ENCODE measurements at regions not wholly inside any gene's neighbourhood (a gene's known extent, or its start where the extent isn't known, plus 50 kb on each side); places are given as distances from the start of the nearest gene placed in this dataset.

- H3K36me3 Mint-ChIP-seq = no peaks in the 10 kb centered on the region
- no peak overlapping the region for H3K27ac Mint-ChIP-seq
- no peaks in the 10 kb centered on the region for H3K4me1 Mint-ChIP-seq
- DNase-seq = no peak
- H3K4me3 Mint-ChIP-seq = no peak overlapping the region
- H3K9me3 Mint-ChIP-seq = peaks cover 2% of the 10 kb centered on the region
- peaks cover 19% of the 10 kb centered on the region for H3K27me3 Mint-ChIP-seq
Measured at GRCh38 chr20:58143531-58143930, 84.9 kb downstream of the ANKRD60 start.

GRCh38 chr20:58142843-58143185, 85.6 kb downstream of the ANKRD60 start:
- Mint-ChIP-seq H3K27me3 (peaks cover 16% of the 10 kb centered on the region), H3K27ac (no peak overlapping the region), H3K36me3 (no peaks in the 10 kb centered on the region), H3K4me3 (no peak overlapping the region), H3K4me1 (no peaks in the 10 kb centered on the region), H3K9me3 (peaks cover 2% of the 10 kb centered on the region)
- no peak for DNase-seq

GRCh38 chr20:58141971-58142842, 86.2 kb downstream of the ANKRD60 start:
- Mint-ChIP-seq H3K36me3 (no peaks in the 10 kb centered on the region), H3K4me1 (no peaks in the 10 kb centered on the region), H3K4me3 (no peak overlapping the region), H3K27ac (no peak overlapping the region), H3K27me3 (peaks cover 18% of the 10 kb centered on the region), H3K9me3 (no peaks in the 10 kb centered on the region)
- no peak for DNase-seq

GRCh38 chr20:58141496-58141895, 87.0 kb downstream of the ANKRD60 start:
- no peak for DNase-seq
- H3K9me3 Mint-ChIP-seq = no peaks in the 10 kb centered on the region
- no peaks in the 10 kb centered on the region for H3K4me1 Mint-ChIP-seq
- H3K36me3 Mint-ChIP-seq = no peaks in the 10 kb centered on the region
- H3K27me3 Mint-ChIP-seq = peaks cover 18% of the 10 kb centered on the region
- no peak overlapping the region for H3K27ac Mint-ChIP-seq
- no peak overlapping the region for H3K4me3 Mint-ChIP-seq

DNA sequence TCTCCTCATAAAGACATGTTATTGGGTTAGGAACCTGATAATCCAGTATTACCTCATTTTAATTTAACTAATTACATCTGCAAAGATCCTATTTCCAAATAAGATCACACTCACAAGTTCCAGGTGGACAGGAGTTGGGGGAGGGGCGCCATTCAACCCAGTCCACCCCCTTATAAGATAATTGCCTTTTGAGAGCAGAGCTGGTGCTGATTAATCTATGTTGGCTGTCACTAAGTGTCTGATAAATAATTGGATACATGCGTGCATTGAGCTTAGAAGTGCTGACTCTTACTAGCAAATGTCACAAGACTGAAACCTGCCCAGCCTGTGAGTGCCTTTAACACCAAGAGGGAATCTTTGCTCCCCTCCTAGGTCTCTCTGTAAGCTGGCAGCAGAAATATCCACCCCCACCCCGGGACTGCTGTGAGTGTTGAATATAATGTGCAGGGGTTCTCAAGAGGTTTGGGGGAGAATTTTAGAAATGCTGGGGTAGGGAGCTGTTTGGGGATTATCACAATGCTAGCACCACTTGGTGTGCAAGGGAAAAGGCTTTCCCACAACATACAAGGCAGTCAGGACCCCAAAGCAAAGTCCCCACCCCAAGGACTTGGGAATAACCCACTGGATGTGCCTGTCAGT, 87.5 kb downstream of the ANKRD60 start:
- Mint-ChIP-seq H3K27ac (no peak overlapping the region), H3K36me3 (no peaks in the 10 kb centered on the region), H3K4me1 (no peaks in the 10 kb centered on the region), H3K9me3 (no peaks in the 10 kb centered on the region), H3K4me3 (no peak overlapping the region), H3K27me3 (peaks cover 18% of the 10 kb centered on the region)
- no peak for DNase-seq

GRCh38 chr20:58139849-58140786, 88.3 kb downstream of the ANKRD60 start:
- H3K4me1 Mint-ChIP-seq = no peaks in the 10 kb centered on the region
- H3K27me3 Mint-ChIP-seq = peaks cover 22% of the 10 kb centered on the region
- H3K27ac Mint-ChIP-seq = no peak overlapping the region
- H3K4me3 Mint-ChIP-seq = no peak overlapping the region
- H3K36me3 Mint-ChIP-seq = no peaks in the 10 kb centered on the region
- H3K9me3 Mint-ChIP-seq = no peaks in the 10 kb centered on the region
- DNase-seq = no peak

- H3K36me3 Mint-ChIP-seq = no peaks in the 10 kb centered on the region
- no peak overlapping the region for H3K4me3 Mint-ChIP-seq
- DNase-seq = no peak
- H3K27ac Mint-ChIP-seq = no peak overlapping the region
- no peaks in the 10 kb centered on the region for H3K9me3 Mint-ChIP-seq
- no peaks in the 10 kb centered on the region for H3K4me1 Mint-ChIP-seq
- peaks cover 37% of the 10 kb centered on the region for H3K27me3 Mint-ChIP-seq
Measured at GRCh38 chr20:58138395-58138794, 90.1 kb downstream of the ANKRD60 start.

DNA sequence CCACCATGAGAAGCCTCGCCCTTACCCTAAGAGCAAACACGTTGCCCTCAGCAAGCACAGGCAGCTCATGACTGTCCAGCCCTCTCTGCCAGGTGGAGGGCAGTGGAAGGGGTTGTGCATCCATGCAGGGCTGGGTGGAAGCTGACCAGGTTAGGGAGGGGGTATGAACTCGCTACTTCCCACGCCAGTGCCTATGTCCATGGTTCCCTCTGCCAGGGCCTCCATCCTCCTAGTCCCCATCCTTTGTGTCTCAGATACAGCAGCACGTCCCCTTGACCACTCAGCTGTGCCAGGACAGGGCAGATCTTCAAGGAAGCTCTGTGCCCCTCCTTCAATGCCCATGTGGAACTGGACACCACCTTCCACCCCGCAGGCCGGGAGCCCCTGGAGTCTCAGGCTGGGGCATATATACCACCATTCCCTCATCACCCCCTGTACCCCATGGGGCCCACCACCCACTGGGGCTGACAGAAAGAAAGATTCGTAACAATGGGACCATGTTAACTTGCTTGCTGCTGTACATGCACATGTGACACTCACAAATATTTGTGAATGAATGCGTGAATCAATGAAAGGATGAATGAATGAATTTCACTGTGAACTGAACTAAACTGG, 90.7 kb downstream of the ANKRD60 start:
- no peak for DNase-seq
- Mint-ChIP-seq H3K27ac (no peak overlapping the region), H3K4me3 (no peak overlapping the region), H3K4me1 (no peaks in the 10 kb centered on the region), H3K9me3 (no peaks in the 10 kb centered on the region), H3K36me3 (no peaks in the 10 kb centered on the region), H3K27me3 (peaks cover 43% of the 10 kb centered on the region)

DNA sequence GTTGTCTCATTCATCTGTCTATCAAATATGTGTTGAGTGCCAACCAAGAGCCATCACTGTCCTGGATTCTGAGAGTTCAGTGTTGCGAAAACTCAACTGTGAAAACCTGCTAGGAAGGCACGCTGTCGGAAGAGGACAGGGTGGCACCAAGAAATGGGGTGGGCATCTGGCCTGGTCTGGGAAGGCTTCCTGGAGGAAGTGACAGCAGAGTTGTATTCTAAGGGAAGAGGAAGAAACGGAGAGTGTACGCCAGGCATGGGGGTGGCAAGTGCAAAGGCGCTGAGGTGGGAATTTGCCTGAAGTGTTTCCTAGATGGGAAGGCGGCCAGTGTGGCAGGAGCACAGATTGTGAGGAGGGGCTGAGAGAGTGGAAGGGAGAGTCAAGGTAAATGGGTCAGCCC, 91.2 kb downstream of the ANKRD60 start:
- Mint-ChIP-seq H3K4me3 (no peak overlapping the region), H3K4me1 (peaks cover under 1% of the 10 kb centered on the region), H3K27ac (no peak overlapping the region), H3K36me3 (no peaks in the 10 kb centered on the region), H3K27me3 (peaks cover 49% of the 10 kb centered on the region), H3K9me3 (no peaks in the 10 kb centered on the region)
- DNase-seq = no peak

GRCh38 chr20:58136149-58136484, 92.3 kb downstream of the ANKRD60 start:
- Mint-ChIP-seq H3K27me3 (peaks cover 60% of the 10 kb centered on the region), H3K4me1 (peaks cover 8% of the 10 kb centered on the region), H3K4me3 (no peak overlapping the region), H3K9me3 (no peaks in the 10 kb centered on the region), H3K27ac (no peak overlapping the region), H3K36me3 (no peaks in the 10 kb centered on the region)
- DNase-seq = no peak

DNA sequence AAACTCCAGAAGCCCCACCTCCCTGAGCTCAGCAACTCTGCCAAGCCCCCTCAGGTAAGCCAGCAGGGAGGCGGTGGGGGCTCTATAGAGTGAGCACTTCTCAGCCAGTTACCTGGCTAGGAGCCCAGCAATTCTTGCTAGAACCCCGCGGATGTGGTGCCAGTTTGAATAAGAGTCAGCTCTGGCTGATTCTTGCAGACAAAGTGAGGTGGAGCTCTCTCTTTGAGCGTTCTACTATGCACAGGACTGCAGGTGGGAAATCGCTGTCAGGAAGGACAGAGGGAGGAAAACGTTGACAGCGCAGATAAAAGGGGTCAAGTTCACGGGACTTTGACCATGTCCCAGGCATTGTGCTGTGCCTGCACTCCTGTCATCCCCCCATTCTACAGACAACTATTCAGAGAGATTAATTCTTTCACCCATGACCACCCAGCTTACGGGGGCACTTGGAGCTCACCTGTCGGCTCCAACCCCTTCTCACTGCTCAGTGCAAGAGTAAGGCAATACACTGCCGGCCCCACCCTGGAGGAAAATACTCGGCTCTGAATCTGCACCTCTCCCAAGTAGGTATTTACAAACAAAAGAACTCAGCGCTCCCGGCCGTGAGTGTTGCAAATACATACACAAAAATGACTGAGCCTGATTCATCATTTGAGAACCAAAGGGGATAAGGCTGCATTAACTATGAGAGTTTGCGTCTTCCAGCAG, 92.9 kb downstream of the ANKRD60 start:
- Mint-ChIP-seq H3K4me1 (peaks cover 8% of the 10 kb centered on the region), H3K27me3 (peaks cover 65% of the 10 kb centered on the region), H3K9me3 (no peaks in the 10 kb centered on the region), H3K4me3 (no peak overlapping the region), H3K36me3 (no peaks in the 10 kb centered on the region), H3K27ac (no peak overlapping the region)
- DNase-seq = no peak

GRCh38 chr20:58133020-58133808, 95.2 kb downstream of the ANKRD60 start:
- Mint-ChIP-seq H3K9me3 (no peaks in the 10 kb centered on the region), H3K27me3 (peaks cover 82% of the 10 kb centered on the region), H3K27ac (no peak overlapping the region), H3K36me3 (no peaks in the 10 kb centered on the region), H3K4me3 (no peak overlapping the region), H3K4me1 (peaks cover 8% of the 10 kb centered on the region)
- no peak for DNase-seq

GRCh38 chr20:58131551-58132142, 96.8 kb downstream of the ANKRD60 start:
- Mint-ChIP-seq H3K36me3 (no peaks in the 10 kb centered on the region), H3K4me1 (peaks cover 13% of the 10 kb centered on the region), H3K27me3 (peaks cover 88% of the 10 kb centered on the region), H3K4me3 (no peak overlapping the region), H3K9me3 (no peaks in the 10 kb centered on the region), H3K27ac (no peak overlapping the region)
- DNase-seq = no peak
